ENCODE measurements at regions not wholly inside any gene's neighbourhood (a gene's known extent, or its start where the extent isn't known, plus 50 kb on each side); places are given as distances from the start of the nearest gene placed in this dataset.

GRCh38 chr17:63024201-63024600 lies 58.2 kb downstream of the TANC2 start:
- no peak overlapping the region for H2BK5ac ChIP-seq (ENCODE audit: insufficient read length, low read length)
- no peak overlapping the region for H4K91ac ChIP-seq (ENCODE audit: insufficient read length, low read depth, low read length)
- no peak overlapping the region for H3K9ac ChIP-seq (ENCODE audit: extremely low read depth, insufficient read length, low read length)
- no peak overlapping the region for H3K23ac ChIP-seq (ENCODE audit: insufficient read length, low read depth, low read length)
- H3K9me3 Mint-ChIP-seq, result peaks cover 15 to 16% of the 10 kb centered on the region in 2 experiments
- H4K8ac ChIP-seq (replicated peaks; ENCODE audit: insufficient read length, low read depth, low read length), result no peak overlapping the region
- H2BK120ac ChIP-seq (ENCODE audit: low read depth, low read length, poor library complexity, severe bottlenecking), result no peak overlapping the region
- H3K27ac ChIP-seq (ENCODE audit: insufficient read length, low read depth, low read length), result no peak overlapping the region
- no peaks in the 10 kb centered on the region for H3K23me2 ChIP-seq (ENCODE audit: insufficient read length, low read depth, low read length, poor library complexity, severe bottlenecking)
- no peak overlapping the region for H3K56ac ChIP-seq (ENCODE audit: insufficient read length, low read depth, low read length)
- no peak overlapping the region for H3K4me3 Mint-ChIP-seq
- H3K36me3 Mint-ChIP-seq (ENCODE audit: insufficient read depth in 1 of 3, low read depth in 3 of 3), result peaks cover 2 to 16% (median 7%) of the 10 kb centered on the region in 3 experiments; a peak in 5 of 7 replicates
- DNase-seq, result no peak
- H2AFZ ChIP-seq (ENCODE audit: low read length), result no peak overlapping the region
- no peaks in the 10 kb centered on the region for H3K79me2 ChIP-seq (ENCODE audit: insufficient read depth, low read length)
- no peak overlapping the region for H2BK15ac ChIP-seq (ENCODE audit: low read depth, low read length)
- no peak overlapping the region for H2AK5ac ChIP-seq (ENCODE audit: insufficient read length, low read length)
- no peak overlapping the region for H2BK20ac ChIP-seq (ENCODE audit: low read depth, low read length, poor library complexity, severe bottlenecking)
- H4K5ac ChIP-seq (ENCODE audit: insufficient read length, low read depth, low read length), result no peak overlapping the region
- no peak overlapping the region for H3K14ac ChIP-seq (ENCODE audit: insufficient read depth, low read length)
- no peak for TF ChIP-seq CTCF (conservative IDR thresholded peaks at IDR 0.05)
- H3K4ac ChIP-seq (ENCODE audit: low read depth, low read length), result no peak overlapping the region
- H3K18ac ChIP-seq (ENCODE audit: insufficient read length, low read depth, low read length), result no peak overlapping the region
- no peaks in the 10 kb centered on the region for H3K79me1 ChIP-seq (ENCODE audit: insufficient read depth, low read depth, low read length, poor library complexity, severe bottlenecking)
- H3K27ac Mint-ChIP-seq, result no peak overlapping the region
- no peaks in the 10 kb centered on the region for H4K20me1 ChIP-seq (ENCODE audit: control insufficient read depth, insufficient read depth, insufficient read length)
- H3K4me2 ChIP-seq (ENCODE audit: insufficient read depth, insufficient read length, low read length), result no peak overlapping the region
- no peaks in the 10 kb centered on the region for H3K4me1 Mint-ChIP-seq
- no peak overlapping the region for H2BK12ac ChIP-seq (ENCODE audit: insufficient read length, low read depth, low read length)
- WGBS (ENCODE audit: extremely low coverage, insufficient read length, low lambda C conversion rate), result no CpG with 5 or more reads among the region's 4 CpGs
- peaks cover 5% of the 10 kb centered on the region for H3K9me3 ChIP-seq (ENCODE audit: control insufficient read depth, low read depth, low read length)
- no peaks in the 10 kb centered on the region for H3K4me1 ChIP-seq (ENCODE audit: insufficient read depth, low read length)
- H3K27me3 ChIP-seq (ENCODE audit: insufficient read depth, low read length), result no peaks in the 10 kb centered on the region
- no peak overlapping the region for H3T11ph ChIP-seq (ENCODE audit: low read length)
- H3K27me3 Mint-ChIP-seq (ENCODE audit: low read depth), result no peaks in the 10 kb centered on the region
